Type B pancreatic cell (in vitro differentiated cells): ENCODE measurements at regions not wholly inside any gene's neighbourhood (a gene's known extent, or its start where the extent isn't known, plus 50 kb on each side); places are given as distances from the start of the nearest gene placed in this dataset.

ENCODE experiments used
- DNase-seq: peaks from one replicate; pipeline ENCODE4 v3.0.0; 2021; ENCODE audit warnings: mixed read lengths; ENCODE audit not compliant: unreplicated experiment; ENCODE audit errors: extremely low spot score
- H3K27ac Mint-ChIP-seq: 2 replicates; pipeline ENCODE4 v1.8.0; 2021; ENCODE audit warnings: mild to moderate bottlenecking, mixed read lengths
- H3K27me3 Mint-ChIP-seq: 2 replicates; pipeline ENCODE4 v1.8.0; 2021; ENCODE audit warnings: mixed read lengths
- H3K36me3 Mint-ChIP-seq: 2 replicates; pipeline ENCODE4 v1.8.0; 2021; ENCODE audit warnings: mixed read lengths
- H3K4me1 Mint-ChIP-seq: one replicate; pipeline ENCODE4 v1.8.0; 2021; ENCODE audit warnings: mixed read lengths; ENCODE audit not compliant: unreplicated experiment
- H3K4me3 Mint-ChIP-seq: 2 replicates; pipeline ENCODE4 v1.8.0; 2021; ENCODE audit warnings: mild to moderate bottlenecking, mixed read lengths
- H3K9me3 Mint-ChIP-seq: 2 replicates; pipeline ENCODE4 v1.8.0; 2021; ENCODE audit warnings: mixed read lengths
- TF ChIP-seq, protein P1 (sequence below): fragments of 200-600 bp; sonication (generic); conservative IDR thresholded peaks from 2 replicates; pipeline ENCODE4 v1.5.0; 2021; ENCODE audit warnings: antibody characterized with exemption, mild to moderate bottlenecking

DNA sequence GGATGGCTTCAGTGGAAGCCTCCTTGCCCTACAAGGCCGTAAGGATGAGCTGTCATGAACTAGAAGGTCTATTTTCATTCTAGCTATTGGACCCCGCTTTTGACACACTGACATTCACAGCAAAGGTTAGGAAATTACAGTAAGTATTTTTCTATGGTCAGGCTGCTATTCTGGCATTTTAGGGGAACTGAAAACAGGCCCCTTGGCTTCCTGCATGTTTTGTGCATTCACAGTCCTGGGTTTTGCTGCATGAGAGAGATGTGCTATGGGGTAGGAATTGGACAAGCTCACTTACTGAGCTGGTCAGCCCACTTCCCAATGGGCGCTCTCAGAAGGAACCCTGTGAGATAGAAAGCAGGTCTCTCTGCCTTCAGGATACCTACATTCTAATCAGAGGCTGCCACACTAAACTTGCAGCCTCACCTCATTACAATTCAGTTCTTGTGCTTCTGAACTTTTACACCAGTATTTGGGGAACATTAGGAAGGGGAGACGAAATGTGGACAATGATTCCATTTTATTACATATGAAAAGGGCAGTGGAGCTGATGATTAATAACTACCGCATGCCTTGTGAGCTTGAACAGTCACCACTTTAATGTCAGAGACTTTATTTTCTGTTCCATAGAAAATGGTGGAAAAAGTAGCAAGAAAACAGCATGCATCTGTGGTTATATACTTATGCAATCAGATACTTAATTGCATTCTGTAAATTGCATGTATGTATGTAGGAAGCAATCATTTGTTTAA lies 86.6 kb upstream of the TAB2 start:
- H3K4me1 Mint-ChIP-seq, result peaks cover 58% of the 10 kb centered on the region
- no peaks in the 10 kb centered on the region for H3K36me3 Mint-ChIP-seq

DNA sequence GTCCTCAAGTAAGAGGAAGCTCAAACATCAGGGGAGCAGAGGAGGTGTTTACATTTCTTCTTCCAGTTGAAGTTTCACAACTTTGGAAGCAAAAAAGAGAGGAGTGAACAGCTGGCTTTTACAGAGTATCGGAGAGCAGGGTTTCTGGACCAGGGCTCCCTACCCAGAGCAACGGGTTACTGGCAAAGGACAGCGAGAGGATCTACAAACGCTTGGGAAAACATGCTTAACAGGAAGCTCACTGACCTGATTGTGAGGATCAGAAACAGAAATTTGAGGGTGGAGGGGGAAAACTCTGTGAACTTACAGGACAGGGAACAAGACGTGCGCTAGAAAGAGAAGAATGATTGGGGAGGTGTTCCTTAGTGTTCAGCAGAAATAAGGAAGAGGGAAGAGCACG lies 85.7 kb upstream of the TAB2 start:
- TF ChIP-seq, protein P1, sequence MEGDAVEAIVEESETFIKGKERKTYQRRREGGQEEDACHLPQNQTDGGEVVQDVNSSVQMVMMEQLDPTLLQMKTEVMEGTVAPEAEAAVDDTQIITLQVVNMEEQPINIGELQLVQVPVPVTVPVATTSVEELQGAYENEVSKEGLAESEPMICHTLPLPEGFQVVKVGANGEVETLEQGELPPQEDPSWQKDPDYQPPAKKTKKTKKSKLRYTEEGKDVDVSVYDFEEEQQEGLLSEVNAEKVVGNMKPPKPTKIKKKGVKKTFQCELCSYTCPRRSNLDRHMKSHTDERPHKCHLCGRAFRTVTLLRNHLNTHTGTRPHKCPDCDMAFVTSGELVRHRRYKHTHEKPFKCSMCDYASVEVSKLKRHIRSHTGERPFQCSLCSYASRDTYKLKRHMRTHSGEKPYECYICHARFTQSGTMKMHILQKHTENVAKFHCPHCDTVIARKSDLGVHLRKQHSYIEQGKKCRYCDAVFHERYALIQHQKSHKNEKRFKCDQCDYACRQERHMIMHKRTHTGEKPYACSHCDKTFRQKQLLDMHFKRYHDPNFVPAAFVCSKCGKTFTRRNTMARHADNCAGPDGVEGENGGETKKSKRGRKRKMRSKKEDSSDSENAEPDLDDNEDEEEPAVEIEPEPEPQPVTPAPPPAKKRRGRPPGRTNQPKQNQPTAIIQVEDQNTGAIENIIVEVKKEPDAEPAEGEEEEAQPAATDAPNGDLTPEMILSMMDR, result no peak
- Mint-ChIP-seq H3K4me3 (peak overlapping the region; percentile 42), H3K4me1 (peaks cover 60% of the 10 kb centered on the region), H3K27ac (no peak overlapping the region), H3K27me3 (peaks cover 3% of the 10 kb centered on the region), H3K9me3 (peaks cover 5% of the 10 kb centered on the region), H3K36me3 (no peaks in the 10 kb centered on the region)
- DNase-seq, result no peak

More for the DNA sequence above, 86.6 kb upstream of the TAB2 start:
- Mint-ChIP-seq H3K4me3 (no peak overlapping the region), H3K27me3 (peaks cover 3% of the 10 kb centered on the region), H3K9me3 (peaks cover 5% of the 10 kb centered on the region), H3K27ac (no peak overlapping the region)
- no peak for DNase-seq
- TF ChIP-seq, protein P1, result no peak

DNA sequence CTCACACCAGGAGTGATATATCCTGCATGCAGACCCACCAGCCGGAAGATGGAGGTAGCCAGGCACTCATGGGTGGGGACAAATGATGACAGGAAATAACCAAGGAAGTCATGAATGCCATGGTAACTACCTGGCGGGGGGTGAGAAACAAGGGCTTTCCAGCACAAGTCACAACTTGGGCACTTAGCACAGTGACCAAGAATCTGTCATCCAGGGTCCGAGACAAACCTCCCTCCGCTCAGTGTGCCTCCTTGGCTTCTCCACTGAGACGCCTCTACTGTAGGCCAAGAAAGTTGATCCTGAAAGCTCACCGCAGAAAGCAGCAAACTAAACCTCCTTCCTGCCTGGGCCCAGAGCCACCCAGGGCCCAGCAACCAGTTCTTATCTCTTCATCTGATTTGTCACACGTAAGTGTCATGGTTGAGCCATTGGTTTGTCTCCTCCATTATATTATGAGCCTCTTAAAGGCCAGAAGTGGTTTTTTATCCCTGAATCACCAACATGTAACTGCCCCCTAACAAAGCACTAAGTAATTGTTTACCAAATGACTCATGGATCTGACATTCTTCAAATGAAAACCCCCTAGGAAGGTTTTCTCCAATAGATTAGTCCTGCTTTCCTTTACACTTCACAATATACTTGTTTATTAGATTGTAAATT lies 84.3 kb upstream of the TAB2 start:
- Mint-ChIP-seq H3K9me3 (peaks cover 7% of the 10 kb centered on the region), H3K27ac (peak overlapping the region; percentile 48), H3K4me3 (peak overlapping the region; percentile 23), H3K27me3 (peaks cover 6% of the 10 kb centered on the region), H3K4me1 (peaks cover 59% of the 10 kb centered on the region), H3K36me3 (peaks cover under 1% of the 10 kb centered on the region)
- no peak for DNase-seq
- TF ChIP-seq, protein P1, result no peak

DNA sequence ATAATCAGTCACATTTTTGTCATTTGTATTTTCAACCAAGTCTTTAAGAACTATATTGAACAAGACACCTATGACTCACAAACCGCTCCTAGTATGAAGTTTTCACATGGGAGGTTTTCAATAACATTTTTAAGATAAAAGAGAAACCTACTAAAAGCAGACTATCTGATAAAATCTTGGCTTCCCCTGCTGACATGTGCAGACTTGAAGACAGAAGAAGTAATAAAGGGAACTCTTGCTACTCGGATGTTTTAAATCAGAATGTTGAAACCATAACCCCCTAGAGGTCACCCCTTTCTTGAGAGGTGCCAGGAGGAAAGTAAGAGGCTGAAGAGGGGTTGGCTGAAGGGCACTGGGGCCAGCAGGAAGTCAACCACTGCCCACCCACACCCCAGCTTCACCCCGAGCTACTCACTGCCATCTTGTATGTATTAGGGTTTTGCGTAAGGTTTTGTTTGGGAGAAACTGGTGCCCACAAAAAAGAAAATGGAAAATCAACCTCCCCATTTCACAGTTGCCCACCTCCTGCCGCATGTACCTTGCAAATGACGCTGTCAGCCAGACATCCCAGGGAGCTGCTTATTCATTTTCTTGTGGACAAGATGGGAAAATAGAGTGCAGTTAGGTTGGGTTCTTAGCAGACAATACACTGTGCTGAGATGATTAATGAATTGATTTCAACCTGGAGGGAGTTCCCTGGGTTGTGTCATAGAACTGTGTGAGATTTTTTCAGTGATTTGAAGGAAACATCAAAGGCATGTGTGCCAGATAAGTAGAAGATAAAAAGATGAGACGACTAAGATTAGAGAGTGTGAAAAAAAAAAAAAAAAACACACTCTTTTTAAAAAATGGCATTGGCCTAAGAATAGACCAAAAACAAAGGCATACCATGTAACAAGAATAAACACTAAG lies 83.2 kb upstream of the TAB2 start:
- peaks cover 15% of the 10 kb centered on the region for H3K9me3 Mint-ChIP-seq
- peaks cover 3% of the 10 kb centered on the region for H3K36me3 Mint-ChIP-seq
- H3K4me3 Mint-ChIP-seq, result peak overlapping the region; percentile 27
- H3K27me3 Mint-ChIP-seq, result peaks cover 6% of the 10 kb centered on the region
- no peak for DNase-seq
- TF ChIP-seq, protein P1, result no peak
- H3K27ac Mint-ChIP-seq, result peak overlapping the region; percentile 34
- peaks cover 53% of the 10 kb centered on the region for H3K4me1 Mint-ChIP-seq

DNA sequence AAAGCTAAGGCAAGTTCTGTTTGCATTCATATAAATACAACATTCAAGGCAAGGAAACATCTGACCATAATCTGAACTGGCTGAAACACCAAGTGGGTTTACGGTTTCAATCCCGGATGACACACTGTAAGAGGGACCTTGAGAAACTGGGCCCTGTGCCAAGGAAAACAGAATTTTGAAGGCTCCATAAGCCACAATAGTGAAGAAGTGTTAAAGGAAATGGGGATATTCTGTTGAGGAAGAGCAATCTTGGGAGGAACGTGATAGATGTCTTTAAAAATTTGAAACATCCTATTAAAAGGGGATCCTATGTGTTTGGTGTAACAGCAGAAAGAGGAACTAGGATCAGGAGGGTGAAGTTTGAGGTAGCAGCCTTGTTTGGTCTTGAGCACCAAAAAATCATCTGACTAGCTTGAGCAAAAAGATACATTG lies 82.4 kb upstream of the TAB2 start:
- DNase-seq, result no peak
- Mint-ChIP-seq H3K4me1 (peaks cover 53% of the 10 kb centered on the region), H3K27me3 (peaks cover 6% of the 10 kb centered on the region), H3K27ac (peak overlapping the region; percentile 10), H3K9me3 (peaks cover 15% of the 10 kb centered on the region), H3K36me3 (peaks cover 3% of the 10 kb centered on the region), H3K4me3 (peak overlapping the region; percentile 7)
- TF ChIP-seq, protein P1, result no peak
